ENCODE measurements at regions not wholly inside any gene's neighbourhood (a gene's known extent, or its start where the extent isn't known, plus 50 kb on each side); places are given as distances from the start of the nearest gene placed in this dataset.

DNA sequence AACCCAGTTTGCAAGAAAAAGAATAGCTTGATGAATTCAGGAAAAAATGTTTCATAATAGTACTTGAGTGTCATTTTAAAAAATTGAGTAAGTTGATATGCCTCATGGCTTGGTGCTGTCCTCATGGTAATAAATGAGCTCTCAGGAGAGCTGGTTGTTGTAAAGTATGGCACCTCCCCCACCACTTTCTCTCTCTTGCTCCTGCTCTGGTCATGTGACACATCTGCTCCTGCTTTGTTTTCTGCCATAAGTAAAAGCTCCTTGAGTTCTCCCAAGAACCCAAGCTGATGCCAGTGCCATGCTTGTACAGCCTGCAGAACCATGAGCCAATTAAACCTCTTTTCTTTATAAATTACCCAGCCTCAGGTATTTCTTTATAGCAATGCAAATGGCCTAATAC is 108.8 kb upstream of the CRBN start:
- DNase-seq = no peak
- Histone ChIP-seq H3K4me3 (no peak overlapping the region), H3K9me3 (peaks cover 0 to 11% (median 3%) of the 10 kb centered on the region in 8 donors), H3K27ac (no peak overlapping the region), H3K4me1 (no peaks in the 10 kb centered on the region), H3K36me3 (no peaks in the 10 kb centered on the region), H3K27me3 (replicated peaks in 1 of 7) (no peaks in the 10 kb centered on the region)
- intact Hi-C loops (cut with DNase I; ENCODE audit: low total_unique reads) = no loop called here
- TF ChIP-seq, protein P1, sequence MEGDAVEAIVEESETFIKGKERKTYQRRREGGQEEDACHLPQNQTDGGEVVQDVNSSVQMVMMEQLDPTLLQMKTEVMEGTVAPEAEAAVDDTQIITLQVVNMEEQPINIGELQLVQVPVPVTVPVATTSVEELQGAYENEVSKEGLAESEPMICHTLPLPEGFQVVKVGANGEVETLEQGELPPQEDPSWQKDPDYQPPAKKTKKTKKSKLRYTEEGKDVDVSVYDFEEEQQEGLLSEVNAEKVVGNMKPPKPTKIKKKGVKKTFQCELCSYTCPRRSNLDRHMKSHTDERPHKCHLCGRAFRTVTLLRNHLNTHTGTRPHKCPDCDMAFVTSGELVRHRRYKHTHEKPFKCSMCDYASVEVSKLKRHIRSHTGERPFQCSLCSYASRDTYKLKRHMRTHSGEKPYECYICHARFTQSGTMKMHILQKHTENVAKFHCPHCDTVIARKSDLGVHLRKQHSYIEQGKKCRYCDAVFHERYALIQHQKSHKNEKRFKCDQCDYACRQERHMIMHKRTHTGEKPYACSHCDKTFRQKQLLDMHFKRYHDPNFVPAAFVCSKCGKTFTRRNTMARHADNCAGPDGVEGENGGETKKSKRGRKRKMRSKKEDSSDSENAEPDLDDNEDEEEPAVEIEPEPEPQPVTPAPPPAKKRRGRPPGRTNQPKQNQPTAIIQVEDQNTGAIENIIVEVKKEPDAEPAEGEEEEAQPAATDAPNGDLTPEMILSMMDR (IDR thresholded peaks at IDR 0.05 in 8 of 11, conservative IDR thresholded peaks at IDR 0.05 in 3 of 11) = no peak
- TF ChIP-seq POLR2AphosphoS5 (IDR thresholded peaks at IDR 0.05) (no peak), POLR2A (IDR thresholded peaks at IDR 0.05) (no peak)

- 61 to 87% (median 76%) methylated on average over 2 of the region's 2 CpGs for WGBS, 5 donors
- Histone ChIP-seq H3K36me3 (no peaks in the 10 kb centered on the region), H3K27ac (no peak overlapping the region), H3K9me3 (peaks cover 0 to 7% (median 0%) of the 10 kb centered on the region in 8 donors), H3K27me3 (replicated peaks in 1 of 7) (no peaks in the 10 kb centered on the region), H3K4me3 (no peak overlapping the region), H3K4me1 (no peaks in the 10 kb centered on the region)
- intact Hi-C loops (cut with DNase I; ENCODE audit: low total_unique reads) = no loop called here
- TF ChIP-seq, protein P1 (IDR thresholded peaks at IDR 0.05 in 8 of 11, conservative IDR thresholded peaks at IDR 0.05 in 3 of 11) = no peak
- TF ChIP-seq POLR2AphosphoS5 (IDR thresholded peaks at IDR 0.05) (no peak), POLR2A (IDR thresholded peaks at IDR 0.05) (no peak)
- DNase-seq = no peak
Observed at GRCh38 chr3:3286014-3286413, 106.5 kb upstream of the CRBN start.

- Histone ChIP-seq H3K4me1 (no peaks in the 10 kb centered on the region), H3K9me3 (no peaks in the 10 kb centered on the region), H3K27me3 (replicated peaks in 1 of 7) (no peaks in the 10 kb centered on the region), H3K36me3 (no peaks in the 10 kb centered on the region), H3K4me3 (no peak overlapping the region), H3K27ac (no peak overlapping the region)
- no peak for DNase-seq
- WGBS, 5 donors = 31 to 45% (median 37%) methylated on average over 2 of the region's 2 CpGs
- intact Hi-C loops (cut with DNase I; ENCODE audit: low total_unique reads) = no loop called here
- no peak for TF ChIP-seq POLR2AphosphoS5 (IDR thresholded peaks at IDR 0.05)
- no peak for TF ChIP-seq POLR2A (IDR thresholded peaks at IDR 0.05)
- TF ChIP-seq, protein P1 (IDR thresholded peaks at IDR 0.05 in 8 of 11, conservative IDR thresholded peaks at IDR 0.05 in 3 of 11) = no peak
Observed at GRCh38 chr3:3281024-3281423, 101.5 kb upstream of the CRBN start.

DNA sequence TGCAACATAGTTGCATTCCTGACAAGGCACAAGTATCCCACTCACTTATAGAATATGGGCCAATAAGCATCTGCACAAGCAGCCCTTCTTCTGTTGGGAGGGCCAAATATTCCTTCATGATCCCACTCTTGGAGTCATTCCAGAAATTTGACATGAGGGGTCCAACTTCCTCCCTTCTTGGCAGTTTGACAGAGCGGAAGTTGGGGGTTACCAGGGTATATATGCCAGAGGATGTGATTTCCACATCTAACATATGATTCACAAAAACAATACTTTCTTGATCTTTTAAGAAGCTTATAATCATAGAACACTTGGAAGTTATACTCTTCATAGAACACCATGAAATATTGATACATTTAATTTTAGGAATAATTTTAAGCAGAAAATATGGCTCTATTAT is 100.9 kb upstream of the CRBN start:
- TF ChIP-seq POLR2AphosphoS5 (IDR thresholded peaks at IDR 0.05) (no peak), POLR2A (IDR thresholded peaks at IDR 0.05) (no peak)
- TF ChIP-seq, protein P1 (IDR thresholded peaks at IDR 0.05 in 8 of 11, conservative IDR thresholded peaks at IDR 0.05 in 3 of 11) = no peak
- Histone ChIP-seq H3K4me3 (no peak overlapping the region), H3K27me3 (replicated peaks in 1 of 7) (no peaks in the 10 kb centered on the region), H3K9me3 (no peaks in the 10 kb centered on the region), H3K27ac (no peak overlapping the region), H3K36me3 (no peaks in the 10 kb centered on the region), H3K4me1 (no peaks in the 10 kb centered on the region)
- intact Hi-C loops (cut with DNase I; ENCODE audit: low total_unique reads) = no loop called here
- 10 to 31% (median 25%) methylated on average over 1 of the region's 1 CpG for WGBS, 5 donors
- no peak for DNase-seq
